CD4-positive, alpha-beta T cell (primary cell): ENCODE measurements at regions not wholly inside any gene's neighbourhood (a gene's known extent, or its start where the extent isn't known, plus 50 kb on each side); places are given as distances from the start of the nearest gene placed in this dataset.

Source experiments
- ATAC-seq: fragments of 200-7000 bp; cut with Tn5 transposase; one replicate; pipeline ENCODE4 v1.10.0; 2022; ENCODE audit warnings: mild to moderate bottlenecking; ENCODE audit not compliant: poor library complexity
- CTCF ChIA-PET: fragments of 350-600 bp; sonication (Branson Sonifier 250); formaldehyde crosslinking; loops from one replicate; lab custom pipeline; 2021; ENCODE audit warnings: antibody characterized with exemption, inconsistent platforms; lab: Charles Lee
- POLR2A ChIA-PET: fragments of 350-600 bp; sonication (Branson Sonifier 250); formaldehyde crosslinking; loops from one replicate; lab custom pipeline; 2021; ENCODE audit warnings: antibody characterized with exemption, inconsistent platforms; lab: Charles Lee
- DNase-seq, 14 experiments: peaks; one replicate each; pipeline ENCODE4 v3.0.0-alpha.2; 2013 to 2020; ENCODE audit warnings: mixed read lengths in 2 of 14
- H3K27ac ChIP-seq, 2 donors: one replicate each; pipeline versions ENCODE4 v1.5.1 to v1.7.0; 2013; ENCODE audit warnings: low read length in 2 of 2, low read depth in 1 of 2, mild to moderate bottlenecking in 1 of 2
- H3K27me3 ChIP-seq, 2 experiments: 1 replicate in 1 of 2; 2 replicates in 1 of 2; pipeline versions ENCODE4 v1.6.1 to v1.7.0; 2013; ENCODE audit warnings: low read length in 2 of 2, control low read depth in 1 of 2, mild to moderate bottlenecking in 1 of 2, moderate library complexity in 1 of 2; ENCODE audit not compliant: insufficient read depth in 2 of 2, control insufficient read depth in 1 of 2
- H3K36me3 ChIP-seq: one replicate; pipeline ENCODE4 v1.6.1; 2013; ENCODE audit warnings: low read length, control low read depth; ENCODE audit not compliant: insufficient read depth
- H3K4me1 ChIP-seq: one replicate; pipeline ENCODE4 v1.6.1; 2013; ENCODE audit warnings: low read length, control low read depth; ENCODE audit not compliant: insufficient read depth
- H3K4me3 ChIP-seq: one replicate; pipeline ENCODE4 v1.5.1; 2013; ENCODE audit warnings: mild to moderate bottlenecking, low read length, moderate library complexity
- H3K9me3 ChIP-seq, 2 experiments: 1 replicate in 1 of 2; 2 replicates in 1 of 2; pipeline versions ENCODE4 v1.6.1 to v1.7.0; 2013; ENCODE audit warnings: low read length in 2 of 2, mild to moderate bottlenecking in 2 of 2, control low read depth in 1 of 2, moderate library complexity in 1 of 2; ENCODE audit not compliant: control insufficient read depth in 1 of 2, insufficient read depth in 1 of 2
- H3K27ac Mint-ChIP-seq: one replicate; pipeline ENCODE4 v1.8.0; 2020; ENCODE audit warnings: mixed read lengths
- H3K27me3 Mint-ChIP-seq: one replicate; pipeline ENCODE4 v1.8.0; 2021; ENCODE audit warnings: mixed read lengths
- H3K36me3 Mint-ChIP-seq: one replicate; pipeline ENCODE4 v1.8.0; 2021; ENCODE audit warnings: low read depth, mixed read lengths
- H3K4me1 Mint-ChIP-seq: one replicate; pipeline ENCODE4 v1.8.0; 2021; ENCODE audit warnings: low read depth, mixed read lengths
- H3K4me3 Mint-ChIP-seq: one replicate; pipeline ENCODE4 v1.8.0; 2020; ENCODE audit warnings: mild to moderate bottlenecking, mixed read lengths
- H3K9me3 Mint-ChIP-seq: one replicate; pipeline ENCODE4 v1.8.0; 2020; ENCODE audit warnings: mixed read lengths
- CTCF ChIP-seq: fragments of 200-600 bp; IDR thresholded peaks from one replicate; pipeline ENCODE4 v1.8.0; 2022; ENCODE audit warnings: antibody characterized with exemption, mild to moderate bottlenecking
- intact Hi-C, 2 experiments: fragments of 100-400 bp; cut with DNase I in 1 of 2; cut with micrococcal nuclease in 1 of 2; formaldehyde crosslinking; loops; one replicate each; pipeline versions ENCODE4 v1.15.1 to v1.9.0; 2023 to 2025; cut with DNase I, micrococcal nuclease

- H3K27ac Mint-ChIP-seq, result no peak overlapping the region
- no peak for TF ChIP-seq CTCF
- H3K27me3 ChIP-seq, result no peaks in the 10 kb centered on the region
- peaks cover 5% of the 10 kb centered on the region for H3K9me3 Mint-ChIP-seq
- no peak overlapping the region for H3K27ac ChIP-seq
- DNase-seq, result no peak
- no peaks in the 10 kb centered on the region for H3K36me3 ChIP-seq
- ChIA-PET CTCF (no interaction called here), POLR2A (no interaction called here)
- H3K27me3 Mint-ChIP-seq, result no peaks in the 10 kb centered on the region
- H3K36me3 Mint-ChIP-seq, result no peaks in the 10 kb centered on the region
- H3K4me3 Mint-ChIP-seq, result no peak overlapping the region
- H3K4me1 ChIP-seq, result no peaks in the 10 kb centered on the region
- H3K4me1 Mint-ChIP-seq, result no peaks in the 10 kb centered on the region
- ATAC-seq, result no peak
- intact Hi-C loops, result no loop called here
- no peak overlapping the region for H3K4me3 ChIP-seq
- H3K9me3 ChIP-seq, result peaks cover 0 to 8% of the 10 kb centered on the region in 2 experiments
Observed at GRCh38 chr14:65975865-65976264, 510.3 kb upstream of the CCDC196 start.

GRCh38 chr14:65976761-65977404 is 509.3 kb upstream of the CCDC196 start:
- POLR2A ChIA-PET, result interaction anchor here (0.6 kb wide), 1 partner anchor 88 kb away, joined by 3 read pairs; no protein-coding TSS in a partner anchor
- no peaks in the 10 kb centered on the region for H3K36me3 Mint-ChIP-seq
- Histone ChIP-seq H3K27ac (no peak overlapping the region), H3K4me3 (no peak overlapping the region), H3K36me3 (no peaks in the 10 kb centered on the region), H3K4me1 (no peaks in the 10 kb centered on the region), H3K27me3 (no peaks in the 10 kb centered on the region), H3K9me3 (peaks cover 0 to 8% of the 10 kb centered on the region in 2 experiments)
- CTCF ChIA-PET, result no interaction called here
- no peak overlapping the region for H3K27ac Mint-ChIP-seq
- DNase-seq, result no peak
- intact Hi-C loops, result no loop called here
- peaks cover 5% of the 10 kb centered on the region for H3K9me3 Mint-ChIP-seq
- H3K27me3 Mint-ChIP-seq, result no peaks in the 10 kb centered on the region
- no peak for TF ChIP-seq CTCF
- no peak for ATAC-seq
- no peaks in the 10 kb centered on the region for H3K4me1 Mint-ChIP-seq
- no peak overlapping the region for H3K4me3 Mint-ChIP-seq

GRCh38 chr14:65981192-65981843 is 504.9 kb upstream of the CCDC196 start:
- H3K9me3 Mint-ChIP-seq, result peaks cover 5% of the 10 kb centered on the region
- no peak overlapping the region for H3K4me3 Mint-ChIP-seq
- H3K4me1 Mint-ChIP-seq, result no peaks in the 10 kb centered on the region
- intact Hi-C loops, result no loop called here
- TF ChIP-seq CTCF, result no peak
- Histone ChIP-seq H3K36me3 (no peaks in the 10 kb centered on the region), H3K9me3 (peaks cover 0 to 8% of the 10 kb centered on the region in 2 experiments), H3K4me3 (no peak overlapping the region), H3K27me3 (no peaks in the 10 kb centered on the region), H3K27ac (no peak overlapping the region), H3K4me1 (no peaks in the 10 kb centered on the region)
- DNase-seq (no peak), ATAC-seq (no peak)
- H3K36me3 Mint-ChIP-seq, result no peaks in the 10 kb centered on the region
- POLR2A ChIA-PET, result no interaction called here
- no peak overlapping the region for H3K27ac Mint-ChIP-seq
- CTCF ChIA-PET, result no interaction called here
- H3K27me3 Mint-ChIP-seq, result no peaks in the 10 kb centered on the region
